ENCODE measurements at regions not wholly inside any gene's neighbourhood (a gene's known extent, or its start where the extent isn't known, plus 50 kb on each side); places are given as distances from the start of the nearest gene placed in this dataset.

GRCh38 chr14:85402569-85403162 is 127.3 kb upstream of the FLRT2 start:
- Histone ChIP-seq H3K27me3 (ENCODE audit: control insufficient read depth, insufficient read depth, low read length) (no peaks in the 10 kb centered on the region), H3K4me3 (ENCODE audit: low read depth, low read length) (no peak overlapping the region), H3K36me3 (ENCODE audit: control insufficient read depth, insufficient read depth, low read length) (no peaks in the 10 kb centered on the region)
- no peak for TF ChIP-seq CTCF (IDR thresholded peaks at IDR 0.05; ENCODE audit: insufficient read depth, low read length, severe bottlenecking)
- DNase-seq (ENCODE audit: low read depth) (no peak), FAIRE-seq (no peak)

GRCh38 chr14:85409481-85410210 is 120.3 kb upstream of the FLRT2 start:
- DNase-seq (ENCODE audit: low read depth) (peak; percentile 75), FAIRE-seq (no peak)
- Histone ChIP-seq H3K36me3 (ENCODE audit: control insufficient read depth, insufficient read depth, low read length) (no peaks in the 10 kb centered on the region), H3K4me3 (ENCODE audit: low read depth, low read length) (no peak overlapping the region), H3K27me3 (ENCODE audit: control insufficient read depth, insufficient read depth, low read length) (no peaks in the 10 kb centered on the region)
- no peak for TF ChIP-seq CTCF (IDR thresholded peaks at IDR 0.05; ENCODE audit: insufficient read depth, low read length, severe bottlenecking)

GRCh38 chr14:85412756-85413155 is 117.2 kb upstream of the FLRT2 start:
- H3K4me3 ChIP-seq (ENCODE audit: low read depth, low read length): no peak overlapping the region
- FAIRE-seq: no peak
- no peak for TF ChIP-seq CTCF (IDR thresholded peaks at IDR 0.05; ENCODE audit: insufficient read depth, low read length, severe bottlenecking)

DNA sequence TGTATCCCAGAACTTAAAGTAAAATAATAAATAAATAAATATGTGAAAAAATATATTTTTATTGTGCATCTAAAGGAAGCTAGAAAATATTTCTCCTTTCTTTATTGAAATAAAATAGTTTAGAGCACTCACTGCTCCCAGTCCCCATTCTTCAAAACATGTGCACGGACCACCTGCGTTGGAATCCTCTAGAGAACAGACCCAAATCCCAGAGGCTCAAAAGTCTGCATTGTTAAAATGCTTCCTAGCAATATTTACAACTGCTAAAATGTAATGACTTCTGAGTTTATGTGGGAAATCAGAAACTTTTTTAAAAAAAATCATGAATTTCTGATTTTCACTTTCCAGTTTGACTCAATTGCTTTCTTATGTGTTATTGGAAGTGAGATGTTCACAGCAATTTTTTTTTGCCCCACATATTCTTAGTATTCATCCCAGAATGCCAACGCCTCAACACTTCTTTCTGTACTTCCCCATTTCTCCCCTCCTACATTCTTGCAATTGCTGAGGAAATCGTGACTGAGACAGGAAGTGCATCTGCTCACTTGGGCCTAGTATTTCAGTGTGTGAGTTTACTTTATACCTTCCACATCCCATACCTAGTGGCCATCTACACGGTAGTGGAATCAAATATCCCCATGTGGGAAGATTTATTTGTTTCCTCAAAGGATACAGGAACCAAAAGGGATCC is 116.0 kb upstream of the FLRT2 start:
- Histone ChIP-seq H3K36me3 (ENCODE audit: control insufficient read depth, insufficient read depth, low read length) (no peaks in the 10 kb centered on the region), H3K27me3 (ENCODE audit: control insufficient read depth, insufficient read depth, low read length) (no peaks in the 10 kb centered on the region), H3K4me3 (ENCODE audit: low read depth, low read length) (no peak overlapping the region)
- no peak for FAIRE-seq
- no peak for TF ChIP-seq CTCF (IDR thresholded peaks at IDR 0.05; ENCODE audit: insufficient read depth, low read length, severe bottlenecking)
- DNase-seq (ENCODE audit: low read depth): peak; percentile 17

More at GRCh38 chr14:85412756-85413155, 117.2 kb upstream of the FLRT2 start:
- Histone ChIP-seq H3K27me3 (ENCODE audit: control insufficient read depth, insufficient read depth, low read length) (no peaks in the 10 kb centered on the region), H3K36me3 (ENCODE audit: control insufficient read depth, insufficient read depth, low read length) (no peaks in the 10 kb centered on the region)
- no peak for DNase-seq (ENCODE audit: low read depth)

- Histone ChIP-seq H3K27me3 (ENCODE audit: control insufficient read depth, insufficient read depth, low read length) (no peaks in the 10 kb centered on the region), H3K4me3 (ENCODE audit: low read depth, low read length) (no peak overlapping the region), H3K36me3 (ENCODE audit: control insufficient read depth, insufficient read depth, low read length) (no peaks in the 10 kb centered on the region)
- peak; percentile 70 for TF ChIP-seq CTCF (IDR thresholded peaks at IDR 0.05; ENCODE audit: insufficient read depth, low read length, severe bottlenecking)
- FAIRE-seq: peak; percentile 99
- DNase-seq (ENCODE audit: low read depth): peak; percentile 100
Measured at GRCh38 chr14:85415015-85415712, 114.8 kb upstream of the FLRT2 start.
